K562 (cell line): ENCODE measurements at regions not wholly inside any gene's neighbourhood (a gene's known extent, or its start where the extent isn't known, plus 50 kb on each side); places are given as distances from the start of the nearest gene placed in this dataset.

Source experiments
- ATAC-seq: fragments of 200-7000 bp; cut with Tn5 transposase; 3 replicates; pipeline ENCODE4 v1.9.1; 2020; ENCODE audit warnings: moderate library complexity
- BruUV-seq: library from RNA; stranded (reverse); fragments of 400-500 nt; replicated peaks from 2 replicates; lab custom pipeline; 2021; lab: Mats Ljungman, UMichigan
- CTCF ChIA-PET: fragments of 300-600 bp; formaldehyde crosslinking; extraction: SDS; loops from one replicate; lab custom pipeline; 2021; ENCODE audit warnings: low intra/inter-chr PET ratio; lab: Yijun Ruan, JAX
- POLR2A ChIA-PET: fragments of 300-600, 350-650 bp; sonication (Branson Sonifier 250); formaldehyde crosslinking; extraction: SDS; loops from one replicate; lab custom pipeline; 2021; ENCODE audit warnings: antibody characterized with exemption, inconsistent platforms; lab: Yijun Ruan, JAX
- DNase-seq, 4 experiments: peaks; one replicate each; pipeline versions ENCODE4 v3.0.0 to v3.0.0-alpha.2; 2011 to 2018; ENCODE audit warnings: low spot score in 3 of 4, mixed read lengths in 3 of 4; ENCODE audit errors: extremely low read depth in 1 of 4
- FAIRE-seq: peaks from 2 replicates; lab custom pipeline; 2011; peaks lifted over from hg19 to GRCh38; lab: Jason Lieb, UNC
- H2AFZ ChIP-seq: 2 replicates; pipeline ENCODE4 v1.6.0; 2011; ENCODE audit warnings: low read depth, low read length, control low read depth, inconsistent platforms
- H3K27ac ChIP-seq: fragments of 200-600 bp; 3 replicates; pipeline ENCODE4 v1.8.0; 2011; ENCODE audit warnings: low read depth, mild to moderate bottlenecking, control low read depth, inconsistent platforms, low read length, moderate library complexity, mixed read lengths; ENCODE audit errors: extremely low read depth
- H3K27me3 ChIP-seq, 2 experiments: fragments of 300-600 bp in 1 of 2; 2 replicates in 1 of 2; 3 replicates in 1 of 2; pipeline versions ENCODE4 v1.6.0 to v1.8.0; 2011; ENCODE audit warnings: inconsistent platforms in 2 of 2, low read length in 2 of 2, mild to moderate bottlenecking in 1 of 2, mixed read lengths in 1 of 2, moderate library complexity in 1 of 2; ENCODE audit not compliant: control insufficient read depth in 2 of 2, insufficient read depth in 2 of 2
- H3K36me3 ChIP-seq: fragments of 300-600 bp; 3 replicates; pipeline ENCODE4 v1.8.0; 2011; ENCODE audit warnings: mild to moderate bottlenecking, low read length, inconsistent platforms; ENCODE audit not compliant: control insufficient read depth, insufficient read depth
- H3K4me1 ChIP-seq, 2 experiments: fragments of 200-600 bp in 1 of 2; replicated peaks in 1 of 2; 2 replicates in 1 of 2; 3 replicates in 1 of 2; pipeline versions ENCODE4 v1.5.1 to v1.8.0; 2011; ENCODE audit warnings: inconsistent platforms in 2 of 2, low read length in 2 of 2, mild to moderate bottlenecking in 1 of 2, mixed read lengths in 1 of 2, moderate library complexity in 1 of 2; ENCODE audit not compliant: control insufficient read depth in 2 of 2, insufficient read depth in 2 of 2
- H3K4me2 ChIP-seq: 2 replicates; pipeline ENCODE4 v1.6.1; 2011; ENCODE audit warnings: low read length, control low read depth, inconsistent platforms, mixed read lengths; ENCODE audit not compliant: insufficient read depth
- H3K4me3 ChIP-seq: fragments of 200-600 bp; sonication (generic), shearing (Covaris generic); 2 replicates; pipeline ENCODE4 v1.5.1; 2016; ENCODE audit warnings: control low read depth, inconsistent platforms
- H3K79me2 ChIP-seq: fragments of 200-600 bp; 3 replicates; pipeline ENCODE4 v1.8.0; 2011; ENCODE audit warnings: low read length, inconsistent platforms; ENCODE audit not compliant: control insufficient read depth, insufficient read depth
- H3K9ac ChIP-seq, 2 experiments: 2 replicates each; pipeline versions ENCODE4 v1.6.0 to v1.6.1; 2011; ENCODE audit warnings: low read depth in 2 of 2, low read length in 2 of 2, control low read depth in 1 of 2, inconsistent platforms in 1 of 2, mild to moderate bottlenecking in 1 of 2, mixed read lengths in 1 of 2; ENCODE audit not compliant: insufficient read depth in 1 of 2
- H3K9me1 ChIP-seq: one replicate; pipeline ENCODE4 v1.6.0; 2011; ENCODE audit warnings: inconsistent platforms, mild to moderate bottlenecking, low read length, moderate library complexity; ENCODE audit not compliant: control insufficient read depth, insufficient read depth
- H3K9me3 ChIP-seq: replicated peaks from 2 replicates; pipeline ENCODE4 v1.5.1; 2011; ENCODE audit warnings: low read depth, low read length, inconsistent platforms; ENCODE audit not compliant: control insufficient read depth, insufficient read depth
- H4K20me1 ChIP-seq: replicated peaks from 2 replicates; pipeline ENCODE4 v1.6.1; 2011; ENCODE audit warnings: low read length, inconsistent platforms, mixed read lengths; ENCODE audit not compliant: control insufficient read depth, insufficient read depth
- ARHGAP35 ChIP-seq: fragments of 450-650 bp; IDR thresholded peaks from 2 replicates; pipeline ENCODE4 v1.6.1; 2018; ENCODE audit not compliant: partially characterized antibody
- BRF2 ChIP-seq: IDR thresholded peaks from 3 replicates; pipeline ENCODE4 v1.6.1; 2011; ENCODE audit warnings: borderline replicate concordance, mild to moderate bottlenecking; ENCODE audit not compliant: insufficient read length, insufficient read depth
- CSDE1 ChIP-seq, 2 experiments: fragments of 450-650 bp; IDR thresholded peaks; 2 replicates each; pipeline ENCODE4 v1.6.1; 2016; ENCODE audit warnings: mild to moderate bottlenecking in 1 of 2
- FOS ChIP-seq: IDR thresholded peaks from 3 replicates; pipeline ENCODE4 v1.6.1; 2011; ENCODE audit not compliant: insufficient read length; ENCODE audit errors: extremely low read depth
- MTA2 ChIP-seq: fragments of 450-650 bp; IDR thresholded peaks from 2 replicates; pipeline ENCODE4 v1.6.1; 2016; ENCODE audit warnings: low read depth
- NCOR1 ChIP-seq: fragments of 450-650 bp; IDR thresholded peaks from 2 replicates; pipeline ENCODE4 v1.6.1; 2016; ENCODE audit warnings: mild to moderate bottlenecking, moderate library complexity
- NFATC3 ChIP-seq: fragments of 450-650 bp; IDR thresholded peaks from 2 replicates; pipeline ENCODE4 v1.6.1; 2017; ENCODE audit warnings: mild to moderate bottlenecking
- NR0B1 ChIP-seq: fragments of 450-650 bp; IDR thresholded peaks from one replicate; pipeline ENCODE4 v1.6.1; 2018; ENCODE audit warnings: mild to moderate bottlenecking, moderate library complexity; ENCODE audit not compliant: partially characterized antibody
- PHTF2 ChIP-seq: fragments of 250-450 bp; sonication (Bioruptor Pico); IDR thresholded peaks from 2 replicates; pipeline ENCODE4 v1.5.0; 2021; ENCODE audit warnings: mild to moderate bottlenecking
- RFX7 ChIP-seq: fragments of 250-450 bp; sonication (Bioruptor Pico); IDR thresholded peaks from 2 replicates; pipeline ENCODE4 v1.5.1; 2021; ENCODE audit warnings: mild to moderate bottlenecking
- SRSF9 ChIP-seq: fragments of 200-400 bp; formaldehyde crosslinking; IDR thresholded peaks from 2 replicates; pipeline ENCODE4 v1.6.1; 2017; ENCODE audit warnings: low read depth, low read length, borderline replicate concordance
- TFAP4 ChIP-seq: sonication (generic); formaldehyde crosslinking; IDR thresholded peaks from 2 replicates; pipeline ENCODE4 v1.8.0; 2022; ENCODE audit warnings: missing genetic modification reagents, mild to moderate bottlenecking, moderate library complexity, borderline replicate concordance
- ZFX ChIP-seq: sonication (generic); formaldehyde crosslinking; IDR thresholded peaks from 2 replicates; pipeline ENCODE4 v1.8.0; 2022; ENCODE audit warnings: mild to moderate bottlenecking, missing genetic modification reagents, moderate library complexity
- ZNF3 ChIP-seq: fragments of 250-450 bp; sonication (Bioruptor Pico); IDR thresholded peaks from 2 replicates; pipeline ENCODE4 v1.5.0; 2021; ENCODE audit warnings: mild to moderate bottlenecking, moderate library complexity
- ZNF76 ChIP-seq: fragments of 250-450 bp; sonication (Bioruptor Pico); IDR thresholded peaks from 2 replicates; pipeline ENCODE4 v1.4.0; 2020; ENCODE audit warnings: mild to moderate bottlenecking, moderate library complexity, borderline replicate concordance
- ZNF780A ChIP-seq: fragments of 250-450 bp; sonication (Bioruptor Pico); IDR thresholded peaks from 2 replicates; pipeline ENCODE4 v1.5.0; 2021; ENCODE audit warnings: mild to moderate bottlenecking
- WGBS: fragments of 100-300 bp; shearing (Covaris generic); methylation state at CpG from one replicate; pipeline ENCODE4 v1.1.6; 2016; ENCODE audit warnings: low coverage, mixed read lengths; ENCODE audit not compliant: insufficient coverage; ENCODE audit errors: missing lambda C conversion rate; 5-methylcytosine and 5-hydroxymethylcytosine counted together
- in situ Hi-C: fragments of 300-500 bp; cut with MboI; formaldehyde crosslinking; loops from 4 replicates; pipeline ENCODE4 v1.15.0; 2018; ENCODE audit warnings: inconsistent platforms, mixed read lengths
- intact Hi-C: fragments of 100-400 bp; cut with micrococcal nuclease; formaldehyde crosslinking; loops from 2 replicates; pipeline ENCODE4 v1.14.2; 2022

- ChIA-PET POLR2A (no interaction called here), CTCF (no interaction called here)
- Histone ChIP-seq H4K20me1 (no peaks in the 10 kb centered on the region), H3K36me3 (no peaks in the 10 kb centered on the region), H3K27ac (no peak overlapping the region), H3K9me3 (no peaks in the 10 kb centered on the region), H3K4me2 (no peak overlapping the region), H3K27me3 (no peaks in the 10 kb centered on the region), H2AFZ (no peak overlapping the region), H3K79me2 (no peaks in the 10 kb centered on the region), H3K9ac (no peak overlapping the region), H3K9me1 (no peaks in the 10 kb centered on the region), H3K4me3 (no peak overlapping the region), H3K4me1 (no peaks in the 10 kb centered on the region)
- intact Hi-C loops, result no loop called here
- no TSS peak for BruUV-seq
- WGBS, result 0% methylated on average over 1 of the region's 1 CpG
- no peak for TF ChIP-seq ARHGAP35
- TF ChIP-seq ZFX (CRISPR knock-in tag), result no peak
- no peak for TF ChIP-seq NR0B1
- TF ChIP-seq FOS, result no peak
- TF ChIP-seq CSDE1 (IDR thresholded peaks at IDR 0.05), result no peak
- TF ChIP-seq PHTF2, result no peak
- TF ChIP-seq TFAP4 (CRISPR knock-in tag), result no peak
- no peak for TF ChIP-seq MTA2
- no peak for TF ChIP-seq ZNF3 (CRISPR knock-in tag)
- no peak for TF ChIP-seq SRSF9
- no peak for TF ChIP-seq ZNF780A (CRISPR knock-in tag)
- TF ChIP-seq ZNF76 (CRISPR knock-in tag), result no peak
- no peak for TF ChIP-seq NCOR1
- TF ChIP-seq BRF2, result no peak
- TF ChIP-seq RFX7 (CRISPR knock-in tag), result no peak
- TF ChIP-seq NFATC3, result no peak
- no peak for FAIRE-seq
- in situ Hi-C loops, result no loop called here
- no peak for ATAC-seq
- DNase-seq, result no peak
Observed at GRCh38 chr4:31148990-31149389, 428.8 kb downstream of the PCDH7 start.
